OCI-LY7 (cell line): ENCODE measurements at regions not wholly inside any gene's neighbourhood (a gene's known extent, or its start where the extent isn't known, plus 50 kb on each side); places are given as distances from the start of the nearest gene placed in this dataset.
"Not testable (repeated sequence)": the region's sequence is repeated elsewhere in the genome, so short reads cannot be mapped to it uniquely, and the experiment has no call there.

Experiments
- BruUV-seq: library from RNA; stranded (reverse); fragments of 400-500 nt; replicated peaks from 2 replicates; lab custom pipeline; 2021; lab: Mats Ljungman, UMichigan
- CTCF ChIA-PET: fragments of 300-600 bp; sonication (Branson Sonifier 250); formaldehyde crosslinking; loops from one replicate; lab custom pipeline; 2022; ENCODE audit warnings: antibody characterized with exemption; ENCODE audit not compliant: unreplicated experiment; lab: Charles Lee
- POLR2A ChIA-PET: fragments of 300-600 bp; sonication (Branson Sonifier 250); formaldehyde crosslinking; loops from one replicate; lab custom pipeline; 2022; ENCODE audit warnings: antibody characterized with exemption; lab: Charles Lee
- DNase-seq: peaks from one replicate; pipeline ENCODE4 v3.0.0-alpha.2; 2015; ENCODE audit warnings: low spot score
- H2AFZ ChIP-seq: fragments of 200-600 bp; sonication (generic), shearing (Covaris generic); 2 replicates; pipeline ENCODE4 v1.6.1; 2014; ENCODE audit warnings: mild to moderate bottlenecking, antibody characterized with exemption, low read length, moderate library complexity
- H3K27ac ChIP-seq: fragments of 200-600 bp; sonication (generic); 2 replicates; pipeline ENCODE4 v1.5.1; 2014; ENCODE audit warnings: mixed run types, low read depth, mild to moderate bottlenecking, moderate library complexity, low read length, inconsistent platforms; ENCODE audit not compliant: poor library complexity, severe bottlenecking
- H3K36me3 ChIP-seq: fragments of 200-600 bp; sonication (generic); 2 replicates; pipeline ENCODE4 v1.6.1; 2014; ENCODE audit warnings: mild to moderate bottlenecking, antibody characterized with exemption, low read length, moderate library complexity, mixed read lengths; ENCODE audit not compliant: insufficient read depth
- H3K4me1 ChIP-seq: fragments of 200-600 bp; sonication (generic); 2 replicates; pipeline ENCODE4 v1.5.1; 2014; ENCODE audit warnings: mild to moderate bottlenecking, low read length; ENCODE audit not compliant: insufficient read depth, poor library complexity, severe bottlenecking
- H3K4me2 ChIP-seq: fragments of 200-600 bp; sonication (generic); 2 replicates; pipeline ENCODE4 v1.6.1; 2014; ENCODE audit warnings: mild to moderate bottlenecking, low read length
- H3K4me3 ChIP-seq: fragments of 200-600 bp; sonication (generic); 2 replicates; pipeline ENCODE4 v1.5.1; 2014; ENCODE audit warnings: mild to moderate bottlenecking, low read depth, low read length; ENCODE audit not compliant: poor library complexity, severe bottlenecking
- H3K79me2 ChIP-seq: fragments of 200-600 bp; sonication (generic); 2 replicates; pipeline ENCODE4 v1.6.1; 2016; ENCODE audit warnings: low read depth, mild to moderate bottlenecking, low read length, moderate library complexity, mixed read lengths; ENCODE audit not compliant: insufficient read depth
- H3K9me2 ChIP-seq: fragments of 200-600 bp; sonication (generic); 2 replicates; pipeline ENCODE4 v1.6.1; 2016; ENCODE audit warnings: mild to moderate bottlenecking, low read length, mixed read lengths; ENCODE audit not compliant: insufficient read depth
- H3K9me3 ChIP-seq: fragments of 200-600 bp; sonication (generic); 2 replicates; pipeline ENCODE4 v1.6.1; 2014; ENCODE audit warnings: mild to moderate bottlenecking, mixed run types, low read length, mixed read lengths
- H4K20me1 ChIP-seq: fragments of 200-600 bp; sonication (generic); 2 replicates; pipeline ENCODE4 v1.6.1; 2014; ENCODE audit warnings: mild to moderate bottlenecking, antibody characterized with exemption, low read length, moderate library complexity, mixed read lengths; ENCODE audit not compliant: insufficient read depth
- intact Hi-C: fragments of 100-400 bp; cut with micrococcal nuclease; formaldehyde crosslinking; loops from one replicate; pipeline ENCODE4 v1.10.0; 2022; ENCODE audit not compliant: unreplicated experiment

GRCh38 chr6:57870083-57870482 lies 552.7 kb downstream of the PRIM2 start:
- DNase-seq, H3K27ac ChIP-seq, H3K4me1 ChIP-seq, H3K9me2 ChIP-seq, H3K4me3 ChIP-seq, H3K79me2 ChIP-seq, H3K4me2 ChIP-seq, H3K36me3 ChIP-seq, H3K9me3 ChIP-seq, H4K20me1 ChIP-seq, H2AFZ ChIP-seq, BruUV-seq, CTCF ChIA-PET, intact Hi-C loops: not testable (repeated sequence)
- POLR2A ChIA-PET = interaction anchor here (0.7 kb wide), 1 partner anchor 1184 kb away, joined by 3 read pairs; no protein-coding TSS in a partner anchor

GRCh38 chr6:57873424-57873823 lies 556.0 kb downstream of the PRIM2 start:
- H3K36me3 ChIP-seq, DNase-seq, H3K9me3 ChIP-seq, H4K20me1 ChIP-seq, H3K4me3 ChIP-seq, POLR2A ChIA-PET, intact Hi-C loops, H3K9me2 ChIP-seq, H3K4me2 ChIP-seq, H2AFZ ChIP-seq, CTCF ChIA-PET, H3K27ac ChIP-seq, H3K79me2 ChIP-seq, BruUV-seq, H3K4me1 ChIP-seq: not testable (repeated sequence)

GRCh38 chr6:57876659-57877058 lies 559.2 kb downstream of the PRIM2 start:
- POLR2A ChIA-PET, H3K4me1 ChIP-seq, H4K20me1 ChIP-seq, H3K79me2 ChIP-seq, intact Hi-C loops, CTCF ChIA-PET, H2AFZ ChIP-seq, H3K4me2 ChIP-seq, H3K36me3 ChIP-seq, H3K9me2 ChIP-seq, H3K9me3 ChIP-seq, H3K27ac ChIP-seq, DNase-seq, BruUV-seq, H3K4me3 ChIP-seq: not testable (repeated sequence)

GRCh38 chr6:57877729-57878128 lies 560.3 kb downstream of the PRIM2 start:
- BruUV-seq, H3K9me3 ChIP-seq, POLR2A ChIA-PET, CTCF ChIA-PET, H3K4me3 ChIP-seq, H3K9me2 ChIP-seq, H3K27ac ChIP-seq, H3K79me2 ChIP-seq, H3K4me2 ChIP-seq, intact Hi-C loops, H3K36me3 ChIP-seq, H4K20me1 ChIP-seq, H2AFZ ChIP-seq, H3K4me1 ChIP-seq, DNase-seq: not testable (repeated sequence)

GRCh38 chr6:57878792-57879191 lies 561.4 kb downstream of the PRIM2 start:
- H3K27ac ChIP-seq, intact Hi-C loops, POLR2A ChIA-PET, H3K36me3 ChIP-seq, H3K4me3 ChIP-seq, H3K79me2 ChIP-seq, H3K4me1 ChIP-seq, H3K9me2 ChIP-seq, CTCF ChIA-PET, H3K9me3 ChIP-seq, H3K4me2 ChIP-seq, H2AFZ ChIP-seq, H4K20me1 ChIP-seq, BruUV-seq: not testable (repeated sequence)
- peak; percentile 19 for DNase-seq

- H3K9me2 ChIP-seq, H3K27ac ChIP-seq, H3K9me3 ChIP-seq, H3K4me2 ChIP-seq, H3K4me3 ChIP-seq, H3K4me1 ChIP-seq, POLR2A ChIA-PET, intact Hi-C loops, H3K36me3 ChIP-seq, H2AFZ ChIP-seq, BruUV-seq, H3K79me2 ChIP-seq, H4K20me1 ChIP-seq, DNase-seq, CTCF ChIA-PET: not testable (repeated sequence)
Observed at GRCh38 chr6:57898850-57899249, 581.4 kb downstream of the PRIM2 start.
